ENCODE measurements at regions not wholly inside any gene's neighbourhood (a gene's known extent, or its start where the extent isn't known, plus 50 kb on each side); places are given as distances from the start of the nearest gene placed in this dataset.

GRCh38 chr6:1188199-1188598, 123.7 kb upstream of the FOXQ1 start:
- H3K4me3 ChIP-seq (ENCODE audit: low read length), result no peak overlapping the region
- DNase-seq (ENCODE audit: low read depth), result no peak
- no peak for TF ChIP-seq CTCF (conservative IDR thresholded peaks at IDR 0.05; ENCODE audit: low read length)

DNA sequence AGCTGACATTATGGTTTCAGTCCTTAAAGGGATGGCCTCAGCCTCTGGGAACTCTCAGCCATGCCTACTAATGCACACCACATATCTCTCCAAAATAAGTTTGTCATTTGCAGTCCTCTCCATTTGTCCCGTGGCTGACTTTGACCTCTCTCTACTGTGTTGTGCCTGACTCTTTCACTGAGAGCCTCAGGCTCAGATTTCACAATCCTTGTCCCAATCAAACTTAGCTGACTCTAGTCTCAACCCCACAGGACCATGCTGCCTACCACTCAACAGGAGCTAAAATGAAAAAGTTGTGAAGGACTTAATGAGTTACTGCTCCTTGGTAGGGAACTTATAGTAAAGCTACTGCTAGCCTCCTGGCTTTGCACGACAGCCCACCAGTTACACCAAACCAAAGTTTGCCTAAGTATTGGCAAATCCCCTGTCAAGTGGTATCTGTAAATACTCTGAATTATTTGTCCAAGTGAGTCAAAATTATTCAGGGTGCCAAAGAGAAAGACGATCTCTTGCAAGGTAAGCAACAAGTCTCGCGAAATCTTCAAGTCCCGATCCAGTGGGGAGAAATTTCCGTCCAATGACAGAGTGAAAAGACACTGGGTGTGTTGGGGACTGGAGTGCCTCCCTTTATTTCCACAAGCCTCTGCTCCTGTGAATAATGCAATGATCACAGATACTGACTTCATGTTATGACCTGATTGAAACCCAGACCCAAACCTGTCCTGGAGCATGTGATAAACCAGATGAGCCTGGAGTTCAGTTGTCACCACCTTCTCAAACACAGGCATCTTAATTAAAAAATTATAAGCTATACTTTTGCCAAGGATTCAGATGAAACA, 124.4 kb upstream of the FOXQ1 start:
- H3K4me3 ChIP-seq (ENCODE audit: low read length), result no peak overlapping the region
- no peak for DNase-seq (ENCODE audit: low read depth)
- TF ChIP-seq CTCF (conservative IDR thresholded peaks at IDR 0.05; ENCODE audit: low read length), result no peak

GRCh38 chr6:1184318-1184717, 127.6 kb upstream of the FOXQ1 start:
- TF ChIP-seq CTCF (conservative IDR thresholded peaks at IDR 0.05; ENCODE audit: low read length), result no peak

GRCh38 chr6:1182722-1183521, 129.0 kb upstream of the FOXQ1 start:
- no peak for TF ChIP-seq CTCF (conservative IDR thresholded peaks at IDR 0.05; ENCODE audit: low read length)
- H3K4me3 ChIP-seq (ENCODE audit: low read length), result no peak overlapping the region
- peak; percentile 35 for DNase-seq (ENCODE audit: low read depth)

More at GRCh38 chr6:1184318-1184717, 127.6 kb upstream of the FOXQ1 start:
- no peak for DNase-seq (ENCODE audit: low read depth)
- no peak overlapping the region for H3K4me3 ChIP-seq (ENCODE audit: low read length)

- no peak for DNase-seq (ENCODE audit: low read depth)
- TF ChIP-seq CTCF (conservative IDR thresholded peaks at IDR 0.05; ENCODE audit: low read length), result no peak
- H3K4me3 ChIP-seq (ENCODE audit: low read length), result no peak overlapping the region
These were observed 129.8 kb upstream of the FOXQ1 start for GRCh38 chr6:1181939-1182605.

GRCh38 chr6:1179571-1180459, 132.1 kb upstream of the FOXQ1 start:
- TF ChIP-seq CTCF (conservative IDR thresholded peaks at IDR 0.05; ENCODE audit: low read length), result no peak
- no peak overlapping the region for H3K4me3 ChIP-seq (ENCODE audit: low read length)
- no peak for DNase-seq (ENCODE audit: low read depth)
